ENCODE measurements at regions not wholly inside any gene's neighbourhood (a gene's known extent, or its start where the extent isn't known, plus 50 kb on each side); places are given as distances from the start of the nearest gene placed in this dataset.

DNA sequence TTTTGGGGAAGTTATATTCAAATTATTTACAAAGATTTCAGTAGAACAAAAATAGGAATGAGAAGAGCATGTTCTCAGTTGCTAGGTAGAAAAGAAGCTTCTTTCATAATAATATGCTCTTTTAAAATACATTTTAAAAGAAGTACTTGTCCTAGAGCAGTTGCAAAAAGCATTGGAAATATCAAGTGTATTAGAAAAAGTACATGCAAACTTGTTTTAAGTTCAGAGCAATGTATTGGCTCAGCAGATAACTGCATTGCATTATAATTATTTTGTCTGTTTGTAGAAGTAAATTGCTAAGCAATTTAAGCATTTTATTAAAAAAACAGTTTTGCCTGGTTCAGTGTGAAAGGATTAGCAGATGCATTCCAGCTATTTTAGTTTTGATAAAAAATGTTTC lies 806.4 kb downstream of the USP25 start:
- TF ChIP-seq EZH2 (IDR thresholded peaks at IDR 0.05; ENCODE audit: insufficient read depth, poor library complexity, severe bottlenecking), result no peak
- TF ChIP-seq EZH2phosphoT487 (IDR thresholded peaks at IDR 0.05; ENCODE audit: insufficient read depth, low read depth), result no peak

Measured in GM23248 (cell line).